Panc1 (cell line): ENCODE measurements at regions not wholly inside any gene's neighbourhood (a gene's known extent, or its start where the extent isn't known, plus 50 kb on each side); places are given as distances from the start of the nearest gene placed in this dataset.

Source experiments
- ATAC-seq: fragments of 200-7000 bp; cut with Tn5 transposase; 2 replicates; pipeline ENCODE4 v1.9.1; 2020; ENCODE audit warnings: mild to moderate bottlenecking, moderate library complexity
- BruUV-seq: library from RNA; stranded (reverse); fragments of 400-500 nt; replicated peaks from 2 replicates; lab custom pipeline; 2021; lab: Mats Ljungman, UMichigan
- CTCF ChIA-PET: fragments of 300-600 bp; sonication (Branson Sonifier 250); formaldehyde crosslinking; loops from one replicate; lab custom pipeline; 2022; ENCODE audit warnings: antibody characterized with exemption; lab: Charles Lee
- POLR2A ChIA-PET: fragments of 300-600 bp; sonication (Branson Sonifier 250); formaldehyde crosslinking; loops from one replicate; lab custom pipeline; 2022; ENCODE audit warnings: antibody characterized with exemption; lab: Charles Lee
- DNase-seq: peaks from one replicate; pipeline ENCODE4 v3.0.0-alpha.2; 2010; ENCODE audit warnings: low read depth, low spot score
- H3K27ac ChIP-seq: 2 replicates; pipeline ENCODE4 v1.5.1; 2011; ENCODE audit warnings: mild to moderate bottlenecking, low read length, inconsistent platforms
- H3K27me3 ChIP-seq: fragments of 200-500 bp; sonication (Bioruptor generic); 2 replicates; pipeline ENCODE4 v1.6.0; 2014; ENCODE audit warnings: low read length, inconsistent platforms; ENCODE audit not compliant: control insufficient read depth, insufficient read depth
- H3K36me3 ChIP-seq: fragments of 200-500 bp; sonication (Bioruptor generic); 2 replicates; pipeline ENCODE4 v1.5.1; 2014; ENCODE audit warnings: inconsistent platforms, mild to moderate bottlenecking, low read length, moderate library complexity; ENCODE audit not compliant: control insufficient read depth, insufficient read depth
- H3K4me1 ChIP-seq: 2 replicates; pipeline ENCODE4 v1.5.1; 2011; ENCODE audit warnings: inconsistent platforms, mild to moderate bottlenecking, low read length, moderate library complexity; ENCODE audit not compliant: control insufficient read depth, insufficient read depth
- H3K4me3 ChIP-seq, 2 experiments: 2 replicates each; pipeline ENCODE4 v1.5.1; 2011 to 2012; ENCODE audit warnings: low read depth in 2 of 2, low read length in 2 of 2, mild to moderate bottlenecking in 2 of 2, inconsistent platforms in 1 of 2, moderate library complexity in 1 of 2
- H3K9me3 ChIP-seq: fragments of 200-500 bp; sonication (Bioruptor generic); 2 replicates; pipeline ENCODE4 v1.5.1; 2014; ENCODE audit warnings: low read depth, mild to moderate bottlenecking, inconsistent platforms, low read length, moderate library complexity; ENCODE audit not compliant: control insufficient read depth, insufficient read depth
- POLR2AphosphoS5 ChIP-seq: IDR thresholded peaks from 2 replicates; pipeline ENCODE4 v1.6.1; 2012; ENCODE audit warnings: mild to moderate bottlenecking, low read depth, low read length, moderate library complexity
- SIN3A ChIP-seq: IDR thresholded peaks from 2 replicates; pipeline ENCODE4 v1.6.1; 2012; ENCODE audit warnings: low read depth, mild to moderate bottlenecking, low read length, moderate library complexity, borderline replicate concordance; ENCODE audit not compliant: insufficient read depth
- TCF7L2 ChIP-seq: IDR thresholded peaks from 2 replicates; pipeline ENCODE4 v1.6.1; 2011; ENCODE audit warnings: mild to moderate bottlenecking, low read depth, low read length, inconsistent platforms
- in situ Hi-C: cut with HindIII; loops from 2 replicates; pipeline ENCODE4 v1.10.0; 2016; ENCODE audit warnings: low sequenced_read_pairs, low pct_unique_long_range_greater_than_20kb
- intact Hi-C: fragments of 100-400 bp; cut with micrococcal nuclease; formaldehyde crosslinking; loops from one replicate; pipeline ENCODE4 v1.10.0; 2022; ENCODE audit not compliant: unreplicated experiment
- TF ChIP-seq, protein P1 (sequence below), 2 experiments: IDR thresholded peaks; 2 replicates each; pipeline ENCODE4 v1.6.1; 2011 to 2012; ENCODE audit warnings: low read depth in 2 of 2, control low read depth in 1 of 2, low read length in 1 of 2, mild to moderate bottlenecking in 1 of 2, moderate library complexity in 1 of 2; ENCODE audit not compliant: insufficient read depth in 1 of 2
- TF ChIP-seq, protein P2 (sequence below): fragments of 450-650 bp; IDR thresholded peaks from 2 replicates; pipeline ENCODE4 v1.5.1; 2017; ENCODE audit warnings: mild to moderate bottlenecking

DNA sequence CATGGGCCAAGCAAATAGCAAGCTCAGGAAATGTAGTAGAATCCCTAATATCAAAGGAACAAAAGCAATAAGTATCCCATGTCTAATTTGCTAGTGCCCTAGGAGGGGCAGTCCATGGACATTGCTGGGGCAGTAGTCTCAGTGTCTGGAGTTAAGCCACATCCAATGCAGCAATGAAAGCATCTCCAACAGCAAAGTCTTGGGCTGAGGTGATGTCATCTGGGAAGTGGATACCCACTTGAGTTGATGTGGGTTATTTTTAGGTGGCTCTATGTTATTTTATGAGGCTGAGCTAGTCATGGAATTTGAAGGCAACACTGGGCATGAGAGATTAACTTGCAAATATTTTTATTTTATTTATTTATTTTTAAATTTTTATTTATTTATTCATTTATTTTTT is 540.0 kb downstream of the ETV1 start:
- in situ Hi-C loops = no loop called here

DNA sequence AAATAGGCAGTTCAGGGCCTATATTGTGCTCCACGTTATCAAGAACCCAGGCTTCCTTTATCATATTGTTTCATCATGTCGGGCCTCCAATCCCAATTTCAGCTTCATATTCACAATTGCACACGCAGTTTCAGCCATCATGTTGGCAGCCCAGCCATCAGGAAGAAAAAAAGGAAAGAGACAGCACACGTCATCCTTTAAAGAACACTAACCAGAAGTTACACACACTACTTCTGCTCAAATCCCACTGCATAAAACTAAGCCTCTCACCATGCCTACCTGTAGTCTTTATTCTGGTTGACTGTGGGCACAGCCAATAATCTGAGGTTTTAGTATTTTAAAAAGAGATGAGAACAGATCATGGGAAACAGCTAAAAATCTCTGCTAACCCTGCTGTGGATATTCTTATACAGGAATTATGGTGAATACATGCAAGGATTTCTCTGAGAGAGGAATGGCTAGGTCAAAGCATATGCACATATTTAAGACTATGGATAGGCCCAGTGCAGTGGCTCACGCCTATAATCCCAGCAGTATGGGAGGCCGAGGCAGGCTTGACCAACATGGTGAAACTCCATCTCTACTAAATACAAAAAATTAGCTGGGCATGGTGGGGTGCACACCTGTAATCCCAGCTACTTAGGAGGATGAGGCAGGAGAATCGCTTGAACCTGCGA is 534.4 kb downstream of the ETV1 start:
- no peaks in the 10 kb centered on the region for H3K27me3 ChIP-seq
- ChIA-PET POLR2A (no interaction called here), CTCF (no interaction called here)
- BruUV-seq = no TSS peak
- intact Hi-C loops (no loop called here), in situ Hi-C loops (no loop called here)
- no peaks in the 10 kb centered on the region for H3K36me3 ChIP-seq
- H3K9me3 ChIP-seq = no peaks in the 10 kb centered on the region
- no peak for TF ChIP-seq SIN3A
- no peak for TF ChIP-seq POLR2AphosphoS5
- no peak overlapping the region for H3K27ac ChIP-seq
- H3K4me1 ChIP-seq = no peaks in the 10 kb centered on the region
- ATAC-seq (no peak), DNase-seq (no peak)
- H3K4me3 ChIP-seq = no peak overlapping the region

More for the DNA sequence above, 540.0 kb downstream of the ETV1 start:
- ChIA-PET CTCF (no interaction called here), POLR2A (interaction anchor here (0.7 kb wide), 1 partner anchor 128 kb away, joined by 3 read pairs; no protein-coding TSS in a partner anchor)
- no peak for DNase-seq
- Histone ChIP-seq H3K27ac (no peak overlapping the region), H3K4me1 (no peaks in the 10 kb centered on the region), H3K4me3 (no peak overlapping the region), H3K9me3 (no peaks in the 10 kb centered on the region; the same call in 1 of the 2 replicates), H3K36me3 (no peaks in the 10 kb centered on the region), H3K27me3 (no peaks in the 10 kb centered on the region)
- TF ChIP-seq SIN3A = no peak
- TF ChIP-seq, protein P1, sequence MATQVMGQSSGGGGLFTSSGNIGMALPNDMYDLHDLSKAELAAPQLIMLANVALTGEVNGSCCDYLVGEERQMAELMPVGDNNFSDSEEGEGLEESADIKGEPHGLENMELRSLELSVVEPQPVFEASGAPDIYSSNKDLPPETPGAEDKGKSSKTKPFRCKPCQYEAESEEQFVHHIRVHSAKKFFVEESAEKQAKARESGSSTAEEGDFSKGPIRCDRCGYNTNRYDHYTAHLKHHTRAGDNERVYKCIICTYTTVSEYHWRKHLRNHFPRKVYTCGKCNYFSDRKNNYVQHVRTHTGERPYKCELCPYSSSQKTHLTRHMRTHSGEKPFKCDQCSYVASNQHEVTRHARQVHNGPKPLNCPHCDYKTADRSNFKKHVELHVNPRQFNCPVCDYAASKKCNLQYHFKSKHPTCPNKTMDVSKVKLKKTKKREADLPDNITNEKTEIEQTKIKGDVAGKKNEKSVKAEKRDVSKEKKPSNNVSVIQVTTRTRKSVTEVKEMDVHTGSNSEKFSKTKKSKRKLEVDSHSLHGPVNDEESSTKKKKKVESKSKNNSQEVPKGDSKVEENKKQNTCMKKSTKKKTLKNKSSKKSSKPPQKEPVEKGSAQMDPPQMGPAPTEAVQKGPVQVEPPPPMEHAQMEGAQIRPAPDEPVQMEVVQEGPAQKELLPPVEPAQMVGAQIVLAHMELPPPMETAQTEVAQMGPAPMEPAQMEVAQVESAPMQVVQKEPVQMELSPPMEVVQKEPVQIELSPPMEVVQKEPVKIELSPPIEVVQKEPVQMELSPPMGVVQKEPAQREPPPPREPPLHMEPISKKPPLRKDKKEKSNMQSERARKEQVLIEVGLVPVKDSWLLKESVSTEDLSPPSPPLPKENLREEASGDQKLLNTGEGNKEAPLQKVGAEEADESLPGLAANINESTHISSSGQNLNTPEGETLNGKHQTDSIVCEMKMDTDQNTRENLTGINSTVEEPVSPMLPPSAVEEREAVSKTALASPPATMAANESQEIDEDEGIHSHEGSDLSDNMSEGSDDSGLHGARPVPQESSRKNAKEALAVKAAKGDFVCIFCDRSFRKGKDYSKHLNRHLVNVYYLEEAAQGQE (IDR thresholded peaks at IDR 0.05; ENCODE audit: insufficient read depth in 1 of 2, low read depth in 2 of 2, low read length in 1 of 2) = no peak
- no peak for TF ChIP-seq POLR2AphosphoS5
- no peak for TF ChIP-seq TCF7L2
- TF ChIP-seq, protein P2, sequence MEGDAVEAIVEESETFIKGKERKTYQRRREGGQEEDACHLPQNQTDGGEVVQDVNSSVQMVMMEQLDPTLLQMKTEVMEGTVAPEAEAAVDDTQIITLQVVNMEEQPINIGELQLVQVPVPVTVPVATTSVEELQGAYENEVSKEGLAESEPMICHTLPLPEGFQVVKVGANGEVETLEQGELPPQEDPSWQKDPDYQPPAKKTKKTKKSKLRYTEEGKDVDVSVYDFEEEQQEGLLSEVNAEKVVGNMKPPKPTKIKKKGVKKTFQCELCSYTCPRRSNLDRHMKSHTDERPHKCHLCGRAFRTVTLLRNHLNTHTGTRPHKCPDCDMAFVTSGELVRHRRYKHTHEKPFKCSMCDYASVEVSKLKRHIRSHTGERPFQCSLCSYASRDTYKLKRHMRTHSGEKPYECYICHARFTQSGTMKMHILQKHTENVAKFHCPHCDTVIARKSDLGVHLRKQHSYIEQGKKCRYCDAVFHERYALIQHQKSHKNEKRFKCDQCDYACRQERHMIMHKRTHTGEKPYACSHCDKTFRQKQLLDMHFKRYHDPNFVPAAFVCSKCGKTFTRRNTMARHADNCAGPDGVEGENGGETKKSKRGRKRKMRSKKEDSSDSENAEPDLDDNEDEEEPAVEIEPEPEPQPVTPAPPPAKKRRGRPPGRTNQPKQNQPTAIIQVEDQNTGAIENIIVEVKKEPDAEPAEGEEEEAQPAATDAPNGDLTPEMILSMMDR = no peak
- intact Hi-C loops = no loop called here
- no peak for ATAC-seq
- no TSS peak for BruUV-seq

DNA sequence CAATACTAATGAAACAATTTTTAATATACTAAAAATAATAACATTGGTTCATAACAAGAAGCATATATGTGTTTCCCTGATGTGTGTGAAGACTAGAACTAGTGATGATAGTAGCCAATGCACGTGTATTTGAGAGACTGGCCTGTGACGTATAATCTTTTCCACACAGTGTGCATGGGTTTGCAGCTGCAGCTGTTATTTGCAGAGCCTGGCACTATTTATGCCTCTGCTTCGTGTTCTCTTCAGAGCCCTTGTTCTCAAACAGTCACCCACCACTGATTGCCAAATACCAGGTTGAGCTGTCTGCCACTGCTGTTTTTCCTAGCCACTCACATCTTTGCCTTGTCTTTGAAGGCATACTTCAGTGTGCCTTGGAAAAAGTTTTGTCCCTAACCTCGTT is 531.7 kb downstream of the ETV1 start:
- BruUV-seq = no TSS peak
- H3K36me3 ChIP-seq = no peaks in the 10 kb centered on the region
- no peak overlapping the region for H3K27ac ChIP-seq
- no peak for DNase-seq
- no peak overlapping the region for H3K4me3 ChIP-seq
- no peak for TF ChIP-seq TCF7L2
- TF ChIP-seq, protein P1 (IDR thresholded peaks at IDR 0.05; ENCODE audit: insufficient read depth in 1 of 2, low read depth in 2 of 2, low read length in 1 of 2) = no peak
- TF ChIP-seq, protein P2 = no peak
- no peak for TF ChIP-seq SIN3A
- TF ChIP-seq POLR2AphosphoS5 = no peak
- no peaks in the 10 kb centered on the region for H3K4me1 ChIP-seq
- ATAC-seq = no peak
- no peaks in the 10 kb centered on the region for H3K27me3 ChIP-seq
- intact Hi-C loops = no loop called here
- POLR2A ChIA-PET = no interaction called here
- H3K9me3 ChIP-seq = no peaks in the 10 kb centered on the region
- CTCF ChIA-PET = no interaction called here
- in situ Hi-C loops = no loop called here
